HG03108 (cell line): ENCODE measurements at regions not wholly inside any gene's neighbourhood (a gene's known extent, or its start where the extent isn't known, plus 50 kb on each side); places are given as distances from the start of the nearest gene placed in this dataset.
"Not testable (repeated sequence)": the region's sequence is repeated elsewhere in the genome, so short reads cannot be mapped to it uniquely, and the experiment has no call there.

ENCODE experiments used
- ATAC-seq: cut with Tn5 transposase; IDR thresholded peaks from one replicate; pipeline ENCODE4 v1.9.1; 2021; ENCODE audit warnings: moderate library complexity; ENCODE audit not compliant: unreplicated experiment

DNA sequence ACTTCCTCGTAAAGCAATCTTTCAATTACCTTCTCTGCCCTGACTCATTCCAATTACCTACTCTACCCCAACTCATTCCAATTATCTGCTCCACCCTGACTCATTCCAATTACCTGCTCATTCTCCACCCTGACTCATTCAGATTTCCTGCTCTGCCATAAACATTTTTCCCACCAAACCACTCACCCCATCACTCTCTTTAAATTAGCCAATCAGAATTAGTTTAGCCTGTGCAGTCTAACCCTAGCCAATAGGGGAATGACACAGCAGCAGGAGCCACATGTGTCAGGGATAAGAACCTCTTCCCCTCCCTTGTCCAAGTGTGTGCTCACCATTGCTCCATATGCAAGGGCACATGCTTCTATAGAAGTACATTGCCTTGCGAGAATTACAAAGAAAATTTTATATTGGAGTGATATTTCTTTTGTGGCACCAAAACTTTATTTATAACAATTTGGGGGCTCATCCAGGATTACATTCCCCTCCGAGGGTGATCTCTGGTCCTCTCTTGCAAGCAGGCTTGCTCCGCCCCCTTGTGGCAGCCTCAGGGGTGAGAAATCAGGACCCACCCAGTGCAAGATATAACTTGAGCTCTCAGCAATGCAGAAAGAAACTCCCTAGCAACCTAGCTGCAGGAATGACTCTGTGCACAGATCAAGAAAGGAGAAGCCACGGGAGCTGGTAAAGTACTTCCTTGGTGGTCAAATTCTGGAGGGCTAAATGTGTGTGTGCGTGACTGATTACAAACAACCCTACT, 551.9 kb upstream of the EYS start:
- ATAC-seq = not testable (repeated sequence)

DNA sequence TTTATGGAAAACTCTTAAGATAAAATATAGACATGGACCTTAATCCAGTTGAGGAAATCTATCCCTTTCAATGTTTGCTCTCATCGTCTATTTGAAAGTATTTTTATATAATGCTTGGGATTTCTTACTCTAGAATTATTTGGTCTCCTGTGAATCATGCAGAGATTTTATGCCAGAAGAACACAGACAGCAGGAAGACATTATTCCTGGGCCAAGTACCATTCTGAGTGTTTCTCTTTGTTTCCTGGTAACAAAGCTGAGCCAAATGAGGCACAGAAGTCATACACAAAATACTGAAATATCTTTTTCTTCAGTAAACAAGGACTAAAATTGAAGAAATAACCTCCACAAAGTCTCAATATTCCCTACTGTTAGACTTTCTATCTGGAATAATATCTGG, 538.2 kb upstream of the EYS start:
- no peak for ATAC-seq

DNA sequence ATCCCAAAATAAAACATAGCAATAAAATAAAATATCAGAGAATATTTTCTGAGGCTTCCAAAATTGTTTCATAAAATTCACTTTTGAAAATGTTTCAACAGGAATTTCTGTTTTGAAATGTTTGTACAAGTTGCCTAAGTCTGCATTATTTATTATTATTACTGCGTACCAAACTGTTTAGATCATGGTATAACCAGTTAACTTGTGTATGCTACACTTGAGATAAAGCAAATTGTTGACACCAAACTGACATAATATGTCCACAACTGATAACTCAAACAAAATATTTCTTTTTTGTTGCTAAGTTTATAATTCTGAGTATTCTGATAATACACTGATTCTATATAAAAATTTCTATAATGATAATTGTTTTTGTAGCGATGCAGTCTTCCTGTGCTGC, 531.8 kb upstream of the EYS start:
- ATAC-seq = no peak

DNA sequence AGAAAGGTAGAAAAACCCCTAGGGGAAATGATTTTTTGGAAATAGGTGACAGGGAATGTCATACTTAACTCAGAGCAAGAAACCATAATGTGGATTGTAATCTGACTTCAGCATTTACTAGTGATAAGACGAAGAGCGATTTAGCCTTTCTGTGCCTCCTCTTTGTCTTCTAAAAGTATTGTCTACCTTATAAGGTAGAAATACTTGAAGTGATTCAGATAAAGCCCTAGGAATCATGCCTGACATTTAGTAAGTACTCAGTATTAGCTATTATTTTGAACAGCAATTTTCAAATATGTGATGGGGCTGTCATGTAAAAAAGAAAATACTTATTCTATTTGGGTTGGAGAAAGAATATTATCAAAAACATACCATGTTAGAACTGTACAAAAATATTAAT, 525.9 kb upstream of the EYS start:
- ATAC-seq = no peak

DNA sequence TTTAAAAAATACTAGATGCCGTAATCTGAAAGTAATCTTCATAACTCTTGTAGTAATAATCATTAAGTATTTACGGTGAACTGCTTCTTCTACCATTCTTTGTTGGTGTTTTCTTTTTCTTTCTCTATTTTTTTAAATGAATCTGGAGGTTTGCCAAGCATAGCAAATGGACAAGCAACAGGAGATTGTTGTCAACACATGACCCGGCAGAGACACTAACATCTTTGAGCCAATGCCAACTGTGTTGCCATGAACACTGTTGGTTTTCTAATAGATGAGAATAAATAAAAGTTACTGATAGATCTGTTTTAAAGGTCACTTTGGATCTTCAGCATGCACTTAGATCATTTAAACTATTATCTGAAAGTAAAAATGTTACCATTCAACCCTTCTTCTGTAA, 523.6 kb upstream of the EYS start:
- ATAC-seq = no peak

DNA sequence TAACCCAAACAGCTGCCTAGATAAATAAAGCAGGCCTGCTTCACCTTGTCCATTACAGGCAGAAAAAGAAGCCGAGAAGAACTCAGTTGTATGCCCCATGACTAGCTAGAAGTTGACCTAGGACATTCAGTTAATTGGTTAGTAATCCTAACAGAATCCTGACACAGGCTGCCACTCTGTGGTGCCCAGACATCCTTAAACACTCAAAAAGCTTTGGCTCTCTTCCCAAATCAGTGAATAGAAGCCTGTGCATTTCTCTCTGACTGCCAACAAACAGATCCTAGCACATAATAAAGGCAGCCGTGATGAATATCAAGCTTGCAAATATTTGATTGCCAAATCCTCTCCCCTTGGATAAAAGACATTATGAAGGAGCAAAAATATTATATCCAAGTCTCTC, 519.1 kb upstream of the EYS start:
- ATAC-seq = no peak

DNA sequence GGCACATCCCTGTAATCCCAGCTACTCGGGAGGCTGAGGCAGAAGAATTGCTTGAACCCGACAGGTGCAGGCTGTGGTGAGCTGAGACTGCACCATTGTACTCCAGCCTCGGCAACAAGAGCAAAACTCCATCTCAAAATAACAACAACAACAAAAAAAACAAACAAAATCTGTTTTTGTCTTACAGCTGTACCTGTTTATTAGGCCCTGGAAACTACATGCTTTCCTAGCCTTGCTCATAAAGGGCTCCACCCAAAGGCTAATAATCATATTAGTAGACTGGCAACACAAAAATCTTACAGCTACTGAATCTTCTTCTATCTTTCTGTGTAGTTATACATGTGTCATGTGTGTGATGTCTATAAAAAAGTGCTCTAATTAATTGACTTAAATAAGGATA, 503.9 kb upstream of the EYS start:
- no peak for ATAC-seq

DNA sequence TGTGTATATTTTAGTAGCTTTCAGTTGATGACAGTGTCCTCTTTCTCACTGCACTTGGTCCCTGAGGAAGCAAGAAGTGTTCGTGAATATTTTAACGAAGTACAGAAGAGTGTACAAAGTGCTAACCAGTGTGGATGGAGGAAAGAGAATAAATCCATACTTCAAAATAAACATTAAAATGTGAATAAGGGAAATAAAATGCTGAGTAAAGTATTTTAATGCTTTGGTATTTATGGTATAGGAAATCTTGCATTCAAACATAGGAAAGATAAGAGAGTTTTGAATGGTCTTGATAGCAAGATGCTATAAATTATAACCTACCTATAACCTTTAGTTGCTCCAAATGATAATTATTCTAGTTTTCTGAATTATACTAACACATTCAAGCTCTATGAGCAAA, 493.4 kb upstream of the EYS start:
- ATAC-seq = no peak

DNA sequence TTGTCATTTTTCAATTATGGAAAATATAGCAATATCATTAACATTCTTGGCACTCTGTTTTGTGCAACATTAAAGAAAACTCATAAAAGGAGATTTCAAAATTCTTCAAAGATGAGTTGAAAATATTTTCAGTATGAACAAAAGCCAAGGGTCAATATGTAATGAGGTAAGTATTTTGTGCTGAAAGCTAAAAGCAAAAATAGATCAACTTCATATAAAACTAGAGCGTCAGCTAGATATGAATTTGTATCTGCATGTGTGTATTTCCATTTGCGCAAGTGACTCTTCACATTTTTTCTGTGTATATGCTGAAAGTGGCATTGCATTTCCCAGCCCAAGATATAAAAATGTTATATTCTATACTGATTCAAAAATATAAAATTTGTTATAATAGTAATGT, 492.1 kb upstream of the EYS start:
- ATAC-seq = no peak

DNA sequence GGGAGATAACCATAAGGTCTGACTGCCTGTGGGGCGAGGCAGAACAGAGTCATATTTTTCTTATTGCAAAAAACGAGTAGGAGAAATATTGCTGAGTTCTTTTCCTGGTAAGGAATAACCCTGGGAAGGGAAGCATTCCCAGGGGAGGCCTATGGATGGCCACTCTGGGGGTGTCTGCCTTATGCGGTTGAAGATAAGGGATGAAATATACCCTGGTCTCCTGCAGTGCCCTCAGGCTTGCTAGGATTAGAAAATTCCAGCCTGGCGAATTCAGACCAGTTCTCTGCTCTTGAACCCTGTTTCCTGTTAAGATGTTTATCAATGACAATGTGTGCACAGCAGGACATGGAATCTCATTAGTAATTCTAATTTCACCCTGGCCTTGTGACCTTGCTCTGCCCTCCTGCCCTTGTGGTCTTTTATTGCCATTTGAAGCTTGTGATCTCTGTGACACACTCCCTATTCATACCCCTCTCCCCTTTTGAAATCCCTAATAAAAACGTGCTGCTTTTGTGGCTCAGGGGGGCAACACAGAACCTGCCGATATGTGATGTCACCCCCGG, 491.1 kb upstream of the EYS start:
- ATAC-seq = no peak

DNA sequence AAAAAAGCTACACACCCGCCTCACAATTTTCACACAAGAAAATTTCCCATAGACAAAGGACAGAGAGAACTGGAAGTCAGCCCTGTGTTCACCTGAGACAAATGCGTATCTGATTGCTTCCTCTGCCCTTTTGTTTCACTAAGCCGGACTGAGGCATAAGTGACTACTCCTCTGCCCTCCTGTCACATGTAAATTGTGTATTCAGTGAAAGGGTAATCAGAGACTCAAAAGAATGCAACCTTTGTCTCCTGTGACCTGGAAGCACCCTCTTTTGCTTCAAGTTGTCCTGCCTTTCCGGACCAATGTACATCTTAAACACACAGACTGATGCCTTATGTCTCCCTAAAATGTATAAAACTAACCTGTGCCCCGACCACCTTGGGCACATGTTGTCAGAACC, 483.8 kb upstream of the EYS start:
- no peak for ATAC-seq

DNA sequence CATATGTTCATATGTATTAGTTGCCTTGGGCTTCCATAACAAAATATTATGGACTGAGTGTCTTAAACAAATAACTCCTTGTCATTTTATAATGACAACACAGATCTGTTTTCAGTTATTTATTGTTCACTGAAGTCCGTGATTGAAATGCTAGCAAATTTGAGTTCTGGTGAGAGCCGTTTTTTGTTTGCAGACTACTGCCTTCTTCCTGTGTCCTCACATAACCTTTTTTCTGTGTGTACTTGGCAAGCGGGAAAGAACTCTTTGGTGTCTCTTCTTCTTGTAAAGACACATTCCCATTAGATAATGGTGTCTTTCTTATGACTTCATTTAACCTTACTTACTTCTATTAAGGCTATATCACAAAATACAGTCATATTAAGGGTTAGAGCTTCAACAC, 482.9 kb upstream of the EYS start:
- ATAC-seq = no peak

DNA sequence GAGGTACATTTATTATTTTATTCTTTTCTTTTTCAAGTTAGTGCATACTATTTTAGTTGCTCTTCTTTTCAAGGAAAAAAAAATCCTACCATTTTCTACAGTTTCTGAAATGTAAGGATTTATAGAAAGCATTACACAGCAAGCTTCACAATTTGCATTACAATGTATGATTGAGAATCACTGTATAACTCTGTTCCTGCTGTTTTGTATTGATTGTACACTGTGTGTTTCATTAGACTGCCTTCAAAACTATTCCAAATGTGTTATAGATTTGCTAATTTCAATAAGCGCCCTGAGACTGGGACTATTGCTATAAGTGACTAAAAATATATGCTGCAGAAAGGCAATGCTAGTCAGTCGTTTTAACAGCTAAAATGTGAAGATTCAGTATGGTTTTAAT, 479.7 kb upstream of the EYS start:
- no peak for ATAC-seq

DNA sequence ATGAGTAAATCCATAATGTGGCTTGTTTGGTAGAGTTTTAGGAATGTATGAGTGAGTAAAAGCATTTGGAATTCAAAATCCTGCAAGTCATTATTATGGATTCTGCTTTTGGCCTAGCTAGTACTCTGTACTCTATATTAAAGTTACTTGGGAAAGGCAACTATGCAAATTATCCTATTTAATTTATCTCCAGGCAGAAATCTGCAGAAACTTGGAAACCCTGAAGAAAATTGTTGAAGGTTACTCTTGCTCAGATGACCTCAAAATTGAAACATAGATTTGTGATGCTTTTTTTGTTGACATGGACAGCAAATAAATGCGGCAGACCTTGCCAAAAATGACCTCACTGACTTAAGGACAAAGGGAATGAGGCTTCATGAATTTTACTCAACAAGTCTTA, 477.1 kb upstream of the EYS start:
- ATAC-seq = no peak

DNA sequence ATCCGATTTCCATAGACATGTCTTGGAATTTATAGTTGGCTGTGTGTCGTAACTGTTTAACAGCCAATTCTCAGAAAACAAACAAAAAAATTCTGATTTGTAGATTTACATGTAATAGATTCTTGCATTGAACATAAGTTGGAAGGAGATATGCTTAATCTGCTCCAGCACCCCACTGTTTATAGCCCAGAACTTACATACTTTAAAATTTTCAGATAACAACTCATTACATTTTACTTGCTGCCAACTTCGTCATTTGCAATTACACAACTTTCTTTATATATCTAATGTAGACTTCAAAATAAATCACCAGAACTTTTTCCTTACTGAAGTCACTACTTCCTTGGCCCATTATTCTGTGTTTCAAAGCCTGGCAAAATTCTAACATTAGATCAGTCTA, 472.3 kb upstream of the EYS start:
- ATAC-seq = no peak

DNA sequence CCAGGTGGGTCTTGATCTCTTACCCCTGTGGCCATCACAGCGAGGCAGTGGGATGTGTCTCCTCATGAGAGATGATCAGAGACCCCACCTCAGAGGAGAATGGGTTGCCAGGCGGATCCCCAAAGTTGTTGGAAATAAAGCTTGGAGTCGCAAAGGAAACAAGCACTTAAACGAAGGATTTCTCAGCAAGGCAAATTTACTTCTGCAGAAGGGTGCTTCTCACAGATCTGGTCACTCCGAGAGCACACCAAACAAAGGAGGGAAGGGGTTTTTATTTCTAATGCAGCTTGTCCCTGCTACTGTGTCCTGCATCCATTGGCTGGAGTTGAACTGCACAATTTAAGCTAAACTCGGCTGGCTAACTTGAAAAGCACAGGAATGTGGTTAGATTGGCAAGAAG, 466.6 kb upstream of the EYS start:
- ATAC-seq = no peak

DNA sequence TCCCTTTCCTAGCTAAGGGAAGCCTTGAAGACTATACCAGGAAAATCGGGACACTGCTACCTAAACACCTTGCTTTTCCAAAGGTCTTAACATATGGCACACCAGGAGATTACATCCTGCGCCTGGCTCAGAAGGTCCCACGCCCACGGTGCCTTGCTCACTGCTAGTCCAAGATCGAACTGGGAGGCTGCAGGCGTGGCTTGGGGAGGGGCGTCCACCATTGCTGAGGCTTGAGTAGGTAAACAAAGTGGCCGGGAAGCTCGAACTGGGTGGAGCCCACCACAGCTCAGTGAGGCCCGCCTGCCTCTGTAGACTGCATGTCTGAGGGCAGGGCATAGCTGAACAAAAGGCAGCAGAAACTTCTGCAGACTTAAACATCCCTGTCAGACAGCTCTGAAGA, 459.7 kb upstream of the EYS start:
- not testable (repeated sequence) for ATAC-seq

DNA sequence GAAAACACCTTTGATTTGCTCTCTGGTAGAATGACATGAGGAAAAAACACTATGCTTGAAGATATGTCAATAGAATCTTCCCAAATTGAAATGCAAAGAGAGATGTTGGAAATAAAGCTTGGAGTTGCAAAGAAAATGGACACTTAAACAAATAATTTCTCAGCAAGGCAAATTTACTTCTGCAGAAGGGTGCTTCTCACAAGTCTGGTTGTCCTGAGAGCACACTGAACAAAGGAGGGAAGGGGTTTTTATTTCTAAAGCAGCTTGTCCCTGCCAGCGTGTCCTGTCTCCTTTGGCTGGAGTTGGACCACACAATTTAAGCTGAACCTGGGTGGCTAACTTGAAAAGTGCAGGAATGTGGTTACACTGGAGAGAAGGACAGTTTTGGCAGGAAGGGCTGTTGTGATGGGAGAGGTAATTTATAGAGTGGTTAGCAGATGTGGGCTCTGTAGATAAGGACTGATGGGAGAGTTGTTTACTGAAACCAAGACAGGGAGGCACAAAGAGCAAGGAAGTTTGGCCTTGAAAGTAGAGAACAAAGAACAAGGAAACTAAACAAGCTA, 454.6 kb upstream of the EYS start:
- no peak for ATAC-seq

DNA sequence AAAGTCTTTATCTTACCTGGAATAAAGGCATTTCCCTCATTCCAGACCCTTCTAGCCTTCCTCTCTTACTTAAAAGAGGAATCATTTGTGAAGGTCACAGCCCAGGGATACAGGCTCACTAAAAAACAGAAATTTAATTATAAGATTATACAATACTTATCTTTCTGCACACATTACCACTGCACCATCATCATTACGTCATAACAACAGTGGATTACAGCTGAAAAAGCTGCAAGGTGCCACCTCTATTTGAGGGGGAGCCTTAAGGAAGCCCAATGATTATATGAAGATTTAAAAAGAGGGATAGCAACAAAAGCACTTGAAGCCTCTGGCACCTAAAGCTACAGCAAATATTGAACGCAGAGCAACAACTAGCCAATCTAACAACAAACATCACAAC, 452.9 kb upstream of the EYS start:
- ATAC-seq = no peak

DNA sequence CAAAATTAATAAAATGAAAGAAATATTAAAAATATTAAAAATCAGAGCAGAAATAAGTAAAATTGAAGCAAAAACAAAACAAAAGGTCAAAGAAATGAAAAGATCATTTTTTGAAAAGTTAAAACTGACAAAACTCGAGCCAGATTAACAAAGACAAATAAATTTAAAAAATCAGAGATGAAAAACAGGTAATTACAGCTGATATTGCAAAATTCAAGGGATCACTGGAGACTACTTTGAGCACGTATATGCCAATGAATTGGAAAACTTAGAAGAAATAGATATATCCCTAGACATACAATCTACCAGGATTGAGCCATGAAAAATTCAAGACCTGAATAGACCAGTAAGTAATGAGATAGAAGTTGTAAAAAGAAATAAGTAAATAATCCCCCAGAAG, 446.2 kb upstream of the EYS start:
- ATAC-seq = no peak

DNA sequence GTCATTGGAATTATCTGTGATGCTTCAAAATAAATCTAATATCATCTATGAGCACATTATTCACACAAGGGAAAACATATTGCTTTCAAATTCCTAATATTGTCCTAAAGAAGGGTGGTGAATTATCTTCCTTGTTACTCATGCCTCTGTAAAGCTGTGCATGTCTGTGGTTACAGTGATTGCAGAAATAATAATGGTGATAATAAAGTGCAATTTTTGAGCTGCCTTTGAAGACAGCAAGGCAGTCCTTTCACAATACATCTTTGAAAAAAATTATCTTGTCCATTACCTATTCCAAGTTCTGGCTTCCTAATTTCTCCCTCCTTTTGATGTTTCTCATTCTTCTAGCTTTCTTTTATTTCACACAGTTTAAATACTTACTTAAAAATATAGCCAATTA, 442.1 kb upstream of the EYS start:
- ATAC-seq = no peak

DNA sequence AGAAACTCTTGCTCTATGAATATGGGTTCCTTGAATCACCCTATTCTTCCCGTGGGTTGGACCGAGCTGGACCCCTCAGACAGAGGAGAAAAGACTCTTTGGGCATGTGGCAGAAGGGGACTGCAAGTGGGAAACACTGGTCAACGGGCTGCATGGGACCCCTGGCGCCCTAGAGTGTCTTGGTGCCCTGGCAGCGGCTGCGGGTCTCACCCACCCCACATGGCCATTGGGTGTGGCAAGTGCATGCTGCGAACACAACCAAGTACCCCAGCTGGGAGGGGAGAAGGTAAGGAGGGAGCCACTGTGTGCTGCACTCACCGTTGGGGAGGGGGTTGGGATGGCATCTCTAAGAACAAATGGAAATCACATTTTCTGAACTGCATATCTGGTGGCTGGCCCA, 438.8 kb upstream of the EYS start:
- ATAC-seq = no peak

DNA sequence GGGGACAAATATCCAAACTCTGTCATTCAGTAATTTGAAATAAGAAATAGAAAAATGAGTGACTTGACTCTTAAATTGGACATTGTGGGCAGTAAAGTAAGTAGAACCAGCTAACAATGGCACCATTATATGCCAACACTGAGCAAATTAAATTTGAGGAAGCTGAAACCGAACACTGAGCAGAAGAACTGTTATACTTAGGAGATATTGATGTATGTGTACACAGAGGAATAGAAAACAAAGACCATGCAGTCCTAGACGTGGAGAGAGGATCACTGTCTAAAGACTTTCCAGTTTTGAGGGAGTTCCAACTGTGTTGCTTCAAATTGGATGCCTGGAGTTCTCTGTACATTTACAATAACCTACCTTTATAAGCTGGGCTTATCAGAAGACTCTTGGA, 427.0 kb upstream of the EYS start:
- ATAC-seq = no peak
